NCI-H2029 (cell line): ENCODE measurements at regions not wholly inside any gene's neighbourhood (a gene's known extent, or its start where the extent isn't known, plus 50 kb on each side); places are given as distances from the start of the nearest gene placed in this dataset.
"Not testable (repeated sequence)": the region's sequence is repeated elsewhere in the genome, so short reads cannot be mapped to it uniquely, and the experiment has no call there.

Experiments used
- DNase-seq: peaks from one replicate; lab custom pipeline; 2025; lab: John Stamatoyannopoulos, UW

DNA sequence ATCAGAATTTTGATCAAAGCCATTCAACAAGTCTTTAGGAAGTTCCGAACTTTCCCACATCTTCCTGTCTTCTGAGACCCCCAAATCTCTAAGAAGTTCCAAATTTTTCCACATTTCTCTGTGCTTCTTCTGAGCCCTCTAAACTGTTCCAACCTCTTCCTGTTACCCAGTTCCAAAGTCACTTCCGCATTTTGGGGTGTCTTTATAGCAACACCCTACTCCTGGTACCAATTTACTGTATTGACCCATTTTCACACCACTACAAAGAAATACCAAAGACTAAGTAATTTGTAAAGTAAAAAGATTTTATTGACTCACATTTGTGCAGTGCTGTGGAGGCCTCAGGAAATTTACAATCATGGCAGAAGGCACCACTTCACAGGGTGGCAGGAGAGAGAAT lies 385.8 kb upstream of the GHITM start:
- no peak for DNase-seq

DNA sequence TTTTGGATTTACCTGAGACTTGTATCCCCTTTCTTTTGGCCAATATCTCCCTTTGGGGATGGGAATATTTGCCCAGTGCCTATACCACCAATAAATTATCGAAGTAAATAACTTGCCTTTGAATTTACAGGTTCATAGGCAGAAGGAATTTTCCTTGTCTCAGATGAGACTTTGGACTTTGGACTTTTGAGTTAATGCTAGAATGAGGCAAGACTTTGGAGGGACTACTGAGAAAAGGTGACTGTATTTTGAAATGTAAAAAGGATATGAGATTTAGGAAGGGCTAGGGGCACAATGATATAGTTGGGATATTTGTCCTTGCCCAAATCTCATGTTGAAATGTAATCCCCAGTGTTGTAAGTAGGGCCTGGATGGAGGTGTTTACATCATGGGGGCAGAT lies 384.5 kb upstream of the GHITM start:
- no peak for DNase-seq

GRCh38 chr10:83760142-83760541 lies 379.2 kb upstream of the GHITM start:
- DNase-seq: no peak

- DNase-seq: no peak
Measured at GRCh38 chr10:83764666-83765065, 374.6 kb upstream of the GHITM start.

DNA sequence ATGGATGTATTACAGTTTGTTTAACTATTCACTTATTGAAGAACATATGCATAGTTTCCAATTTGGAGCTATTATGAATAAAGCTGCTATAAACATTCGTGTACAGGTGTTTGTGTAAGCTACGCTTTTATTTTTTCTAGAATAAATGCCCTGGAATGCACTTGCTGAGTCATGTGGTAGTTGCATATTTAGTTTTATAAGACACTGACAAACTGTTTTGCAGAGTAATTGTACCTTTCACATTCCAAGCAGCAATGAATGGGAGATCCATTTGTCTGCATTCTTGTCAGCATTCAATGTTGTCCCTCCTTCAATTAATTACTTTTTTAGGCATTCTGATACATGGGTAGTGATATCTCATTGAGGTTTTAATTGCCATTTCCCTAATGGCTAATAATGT lies 373.6 kb upstream of the GHITM start:
- DNase-seq: no peak

- no peak for DNase-seq
Measured at GRCh38 chr10:83769281-83769820, 370.0 kb upstream of the GHITM start.

DNA sequence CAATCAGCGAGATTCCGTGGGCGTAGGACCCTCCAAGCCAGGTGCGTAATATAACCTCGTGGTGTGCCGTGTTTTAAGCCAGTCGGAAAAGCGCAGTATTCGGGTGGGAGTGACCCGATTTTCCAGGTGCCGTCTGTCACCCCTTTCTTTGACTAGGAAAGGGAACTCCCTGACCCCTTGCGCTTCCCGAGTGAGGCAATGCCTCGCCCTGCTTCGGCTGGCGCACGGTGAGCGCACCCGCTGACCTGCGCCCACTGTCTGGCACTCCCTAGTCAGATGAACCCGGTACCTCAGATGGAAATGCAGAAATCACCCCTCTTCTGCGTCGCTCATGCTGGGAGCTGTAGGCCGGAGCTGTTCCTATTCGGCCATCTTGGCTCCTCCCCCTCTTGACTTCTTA lies 352.6 kb upstream of the GHITM start:
- not testable (repeated sequence) for DNase-seq

GRCh38 chr10:83801983-83802382 lies 337.3 kb upstream of the GHITM start:
- no peak for DNase-seq

GRCh38 chr10:83806717-83807116 lies 332.6 kb upstream of the GHITM start:
- no peak for DNase-seq

GRCh38 chr10:83809001-83809400 lies 330.3 kb upstream of the GHITM start:
- no peak for DNase-seq

- no peak for DNase-seq
Measured at GRCh38 chr10:83816942-83817341, 322.4 kb upstream of the GHITM start.

GRCh38 chr10:83817797-83818196 lies 321.5 kb upstream of the GHITM start:
- DNase-seq: no peak

DNA sequence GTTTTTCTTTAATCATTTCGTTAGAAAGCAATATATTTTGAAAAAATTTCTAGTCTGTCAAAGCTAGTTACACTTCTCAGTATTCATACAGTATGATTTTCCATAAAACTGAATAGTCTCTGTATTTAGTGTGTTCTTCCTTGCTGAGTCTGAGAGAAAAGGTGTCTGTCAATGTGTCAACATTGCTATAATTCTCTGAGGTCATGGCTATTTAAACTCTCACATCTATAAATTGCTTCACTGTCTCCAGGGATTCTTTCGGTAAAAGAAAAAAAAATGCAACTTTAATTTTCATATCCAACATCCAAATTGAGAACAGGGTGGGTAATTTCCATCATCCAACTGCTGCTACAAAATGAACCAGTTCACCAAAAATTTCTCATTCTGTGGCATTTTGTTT lies 319.7 kb upstream of the GHITM start:
- no peak for DNase-seq

GRCh38 chr10:83820033-83820432 lies 319.3 kb upstream of the GHITM start:
- DNase-seq: no peak

DNA sequence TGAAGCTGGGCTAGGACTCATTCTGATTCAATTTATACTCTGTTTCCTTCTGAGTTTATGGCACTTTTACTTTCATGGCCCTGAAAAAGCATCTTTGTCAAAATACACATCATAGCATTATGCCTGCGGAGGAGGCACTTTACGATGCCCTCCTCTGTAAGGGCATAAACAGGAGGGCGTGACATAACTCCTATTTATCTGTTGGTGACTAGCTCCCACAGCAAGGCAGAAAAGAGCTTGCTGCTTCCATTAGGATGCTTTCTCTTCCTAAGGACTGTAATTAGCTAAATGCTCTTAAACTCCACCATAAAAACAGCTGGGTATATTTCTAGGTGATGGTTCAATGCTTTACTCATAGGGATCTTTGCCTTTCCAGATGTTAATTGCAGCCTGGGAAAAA lies 315.2 kb upstream of the GHITM start:
- DNase-seq: no peak

DNA sequence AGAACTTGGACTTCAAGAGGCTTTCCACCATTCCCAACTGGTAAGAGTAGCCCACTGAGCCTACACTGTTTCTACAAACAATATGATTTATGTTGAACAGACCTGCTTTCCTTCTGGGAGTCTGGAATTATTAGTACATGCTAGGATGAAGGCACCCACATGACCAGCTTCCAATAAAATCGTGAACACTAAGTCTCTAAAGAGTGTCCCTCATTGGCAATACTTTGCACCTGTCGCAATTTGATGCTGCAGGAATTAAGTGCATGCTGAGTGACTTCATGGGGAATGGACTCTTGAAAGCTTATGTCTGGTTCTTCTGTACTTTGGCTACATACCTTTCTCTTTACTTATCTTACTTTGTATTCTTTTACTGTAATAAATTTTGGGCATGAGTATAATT lies 305.2 kb upstream of the GHITM start:
- no peak for DNase-seq

DNA sequence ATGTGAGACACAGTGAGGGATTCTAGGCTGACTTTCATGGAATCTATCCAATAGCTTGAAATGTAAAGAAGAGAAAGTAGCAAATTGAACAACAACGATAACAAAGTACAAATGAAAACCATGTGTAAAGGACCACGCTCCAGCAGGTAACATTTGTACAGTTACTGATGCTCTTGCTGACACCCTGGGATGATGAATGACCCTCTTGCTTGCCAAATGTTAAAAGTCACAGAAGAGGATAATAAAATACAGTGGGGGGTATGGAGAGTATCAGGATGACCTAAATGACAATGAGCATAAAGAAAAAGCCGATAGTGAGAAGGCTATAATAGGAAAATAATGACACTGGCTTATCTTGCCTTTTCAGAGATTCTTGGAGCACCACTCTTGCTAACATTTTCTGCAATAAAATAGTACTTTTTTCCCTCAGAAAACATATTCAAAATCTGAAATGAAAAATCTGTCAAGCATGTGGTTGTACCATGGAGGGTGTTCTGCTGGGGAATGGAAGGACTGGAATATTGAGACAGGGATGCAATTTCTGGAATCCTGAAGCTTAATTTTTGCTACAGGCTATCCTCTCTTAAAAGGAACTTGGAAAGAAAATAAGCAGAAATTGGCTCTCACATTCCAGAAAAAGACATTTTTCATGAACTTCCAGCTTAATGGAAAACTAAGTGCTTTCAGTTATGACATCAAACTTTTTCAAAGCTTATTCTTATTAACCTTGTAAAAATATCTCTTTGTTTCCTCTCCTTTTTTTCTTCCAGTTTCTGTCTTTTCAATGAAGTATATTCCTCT lies 303.2 kb upstream of the GHITM start:
- DNase-seq: no peak

DNA sequence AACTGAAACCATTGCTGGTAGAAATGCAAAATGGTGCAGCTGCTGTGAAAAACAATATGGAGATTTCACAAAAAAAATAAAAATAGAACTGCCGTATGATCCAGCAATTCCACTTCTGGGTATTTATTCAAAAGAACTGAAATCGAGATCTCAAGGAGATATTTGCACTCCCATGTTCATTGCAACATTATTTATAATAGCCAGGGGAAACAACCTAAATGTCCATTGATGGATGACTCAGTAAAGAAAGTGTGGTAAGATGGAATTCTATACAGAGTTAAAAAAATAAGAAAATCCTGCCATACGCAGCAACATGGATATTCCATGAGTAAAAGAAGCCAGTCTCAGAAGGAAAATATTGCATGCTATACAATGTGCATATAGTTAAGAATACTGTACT lies 290.6 kb upstream of the GHITM start:
- DNase-seq: no peak

GRCh38 chr10:83849150-83849549 lies 290.2 kb upstream of the GHITM start:
- no peak for DNase-seq

- DNase-seq: no peak
Measured at GRCh38 chr10:83852146-83852545, 287.2 kb upstream of the GHITM start.

DNA sequence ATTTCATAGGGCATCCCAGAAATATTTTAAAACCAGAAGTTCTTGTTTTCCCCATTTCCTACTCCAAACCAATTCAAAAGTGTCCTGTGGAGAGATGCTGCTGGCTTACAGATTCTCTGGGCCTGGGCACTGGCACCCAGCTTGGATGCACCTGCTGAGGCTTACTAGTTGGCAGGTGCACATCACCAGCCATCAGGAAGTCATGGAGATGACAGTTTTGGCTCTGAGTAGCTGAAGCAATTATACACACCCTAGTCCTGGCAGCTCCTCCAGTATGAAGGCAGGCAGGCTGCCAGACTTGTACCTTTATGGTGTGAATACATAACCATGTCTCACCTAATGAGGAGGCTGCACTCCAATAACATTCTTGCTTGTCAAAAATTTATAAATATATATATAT lies 276.6 kb upstream of the GHITM start:
- peak; percentile 73 for DNase-seq

- no peak for DNase-seq
Measured at GRCh38 chr10:83863283-83863966, 275.9 kb upstream of the GHITM start.

GRCh38 chr10:83869898-83870297 lies 269.4 kb upstream of the GHITM start:
- no peak for DNase-seq
